PC-3 (cell line): ENCODE measurements at regions not wholly inside any gene's neighbourhood (a gene's known extent, or its start where the extent isn't known, plus 50 kb on each side); places are given as distances from the start of the nearest gene placed in this dataset.

Source experiments
- EZH2phosphoT487 ChIP-seq: fragments of 300-600 bp; sonication (generic); IDR thresholded peaks from 2 replicates; pipeline ENCODE4 v1.6.1; 2018; ENCODE audit warnings: mild to moderate bottlenecking, antibody characterized with exemption, low read length, borderline replicate concordance
- TF ChIP-seq, protein P1 (sequence below): fragments of 300-600 bp; sonication (generic); conservative IDR thresholded peaks from 2 replicates; pipeline ENCODE4 v1.5.1; 2017; ENCODE audit warnings: antibody characterized with exemption, low read depth, mild to moderate bottlenecking, low read length

DNA sequence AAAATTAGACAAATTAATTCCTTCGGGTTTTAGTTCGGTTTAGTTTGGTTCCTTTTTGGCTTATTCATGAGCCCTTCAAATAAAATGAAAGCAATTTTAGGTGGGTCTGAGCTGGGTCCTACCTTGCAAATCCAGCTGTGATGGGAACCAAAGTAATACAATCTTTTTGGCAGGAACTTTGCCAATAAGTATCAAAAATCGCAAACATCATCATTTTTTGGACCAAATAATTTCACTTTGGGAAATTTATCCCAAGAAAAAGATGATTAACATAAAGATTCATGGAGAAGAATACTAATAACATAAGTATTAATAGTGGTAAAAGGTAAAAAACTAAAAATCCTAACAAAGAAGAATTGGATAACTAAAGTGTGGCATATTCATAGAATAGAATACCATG lies 67.8 kb upstream of the MYOCD start:
- no peak for TF ChIP-seq EZH2phosphoT487
- TF ChIP-seq, protein P1, sequence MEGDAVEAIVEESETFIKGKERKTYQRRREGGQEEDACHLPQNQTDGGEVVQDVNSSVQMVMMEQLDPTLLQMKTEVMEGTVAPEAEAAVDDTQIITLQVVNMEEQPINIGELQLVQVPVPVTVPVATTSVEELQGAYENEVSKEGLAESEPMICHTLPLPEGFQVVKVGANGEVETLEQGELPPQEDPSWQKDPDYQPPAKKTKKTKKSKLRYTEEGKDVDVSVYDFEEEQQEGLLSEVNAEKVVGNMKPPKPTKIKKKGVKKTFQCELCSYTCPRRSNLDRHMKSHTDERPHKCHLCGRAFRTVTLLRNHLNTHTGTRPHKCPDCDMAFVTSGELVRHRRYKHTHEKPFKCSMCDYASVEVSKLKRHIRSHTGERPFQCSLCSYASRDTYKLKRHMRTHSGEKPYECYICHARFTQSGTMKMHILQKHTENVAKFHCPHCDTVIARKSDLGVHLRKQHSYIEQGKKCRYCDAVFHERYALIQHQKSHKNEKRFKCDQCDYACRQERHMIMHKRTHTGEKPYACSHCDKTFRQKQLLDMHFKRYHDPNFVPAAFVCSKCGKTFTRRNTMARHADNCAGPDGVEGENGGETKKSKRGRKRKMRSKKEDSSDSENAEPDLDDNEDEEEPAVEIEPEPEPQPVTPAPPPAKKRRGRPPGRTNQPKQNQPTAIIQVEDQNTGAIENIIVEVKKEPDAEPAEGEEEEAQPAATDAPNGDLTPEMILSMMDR = no peak
